Uterus (tissue), 3 donors: ENCODE measurements at regions not wholly inside any gene's neighbourhood (a gene's known extent, or its start where the extent isn't known, plus 50 kb on each side); places are given as distances from the start of the nearest gene placed in this dataset.

Experiments
- DNase-seq, 2 donors: peaks; one replicate each; pipeline ENCODE4 v3.0.0-alpha.2; 2019 to 2020
- H3K27ac ChIP-seq, 2 donors: fragments of 200-600 bp; sonication (generic); 1 replicate in 1 of 2; 2 replicates in 1 of 2; pipeline ENCODE4 v1.5.1; 2016 to 2018
- H3K27me3 ChIP-seq, 2 donors: fragments of 200-600 bp; sonication (generic); one replicate each; pipeline ENCODE4 v1.5.1; 2018 to 2019; ENCODE audit warnings: control low read depth in 1 of 2
- H3K36me3 ChIP-seq, 2 donors: fragments of 200-600 bp; sonication (generic); one replicate each; pipeline ENCODE4 v1.5.1; 2019; ENCODE audit warnings: control low read depth in 1 of 2
- H3K4me1 ChIP-seq, 2 donors: fragments of 200-600 bp; sonication (generic); one replicate each; pipeline ENCODE4 v1.5.1; 2018 to 2019; ENCODE audit warnings: control low read depth in 1 of 2
- H3K4me3 ChIP-seq, 2 donors: fragments of 200-600 bp; sonication (generic); 1 replicate in 1 of 2; 2 replicates in 1 of 2; pipeline ENCODE4 v1.5.1; 2018 to 2019; ENCODE audit warnings: mild to moderate bottlenecking in 1 of 2
- H3K9me3 ChIP-seq, 2 donors: fragments of 200-600 bp; sonication (generic); one replicate each; pipeline ENCODE4 v1.5.1; 2019; ENCODE audit warnings: control low read depth in 1 of 2
- CTCF ChIP-seq, 4 experiments: fragments of 200-600 bp in 2 of 4; fragments of 450-650 bp in 2 of 4; sonication (generic) in 2 of 4; IDR thresholded peaks; one replicate each; pipeline ENCODE4 v1.5.1; 2016 to 2019; ENCODE audit warnings: antibody characterized with exemption in 4 of 4, mild to moderate bottlenecking in 2 of 4, moderate library complexity in 1 of 4
- POLR2A ChIP-seq, 2 donors: fragments of 450-650 bp; IDR thresholded peaks; one replicate each; pipeline ENCODE4 v1.6.1; 2016; ENCODE audit warnings: antibody characterized with exemption in 2 of 2, mild to moderate bottlenecking in 1 of 2, moderate library complexity in 1 of 2
- intact Hi-C: fragments of 100-400 bp; cut with DNase I; formaldehyde crosslinking; loops from one replicate; pipeline ENCODE4 v1.15.1; 2023; ENCODE audit warnings: low total_unique reads
- donor health status: DM: yes; HTN: yes; CAD: no.

- intact Hi-C loops: no loop called here
- DNase-seq: no peak
- no peak overlapping the region for H3K4me3 ChIP-seq
- no peaks in the 10 kb centered on the region for H3K4me1 ChIP-seq
- no peak for TF ChIP-seq POLR2A (IDR thresholded peaks at IDR 0.05)
- TF ChIP-seq CTCF (IDR thresholded peaks at IDR 0.05): no peak
- H3K27me3 ChIP-seq: no peaks in the 10 kb centered on the region
- H3K27ac ChIP-seq: no peak overlapping the region
- no peaks in the 10 kb centered on the region for H3K36me3 ChIP-seq
- H3K9me3 ChIP-seq: no peaks in the 10 kb centered on the region
Observed at GRCh38 chr1:244288663-244289062, 163.0 kb downstream of the ADSS2 start.

- TF ChIP-seq CTCF (IDR thresholded peaks at IDR 0.05): no peak
- no peaks in the 10 kb centered on the region for H3K36me3 ChIP-seq
- H3K4me1 ChIP-seq: no peaks in the 10 kb centered on the region
- no peak overlapping the region for H3K4me3 ChIP-seq
- no peak overlapping the region for H3K27ac ChIP-seq
- H3K9me3 ChIP-seq: no peaks in the 10 kb centered on the region
- H3K27me3 ChIP-seq: no peaks in the 10 kb centered on the region
- intact Hi-C loops: no loop called here
- DNase-seq: no peak
Observed at GRCh38 chr1:244289991-244290785, 161.5 kb downstream of the ADSS2 start.

- DNase-seq: no peak
- Histone ChIP-seq H3K27me3 (no peaks in the 10 kb centered on the region), H3K4me1 (no peaks in the 10 kb centered on the region), H3K36me3 (no peaks in the 10 kb centered on the region), H3K27ac (no peak overlapping the region), H3K4me3 (no peak overlapping the region), H3K9me3 (no peaks in the 10 kb centered on the region)
- intact Hi-C loops: no loop called here
- no peak for TF ChIP-seq CTCF (IDR thresholded peaks at IDR 0.05)
Observed at GRCh38 chr1:244291236-244292201, 160.2 kb downstream of the ADSS2 start.

- Histone ChIP-seq H3K27me3 (no peaks in the 10 kb centered on the region), H3K9me3 (no peaks in the 10 kb centered on the region), H3K4me3 (no peak overlapping the region), H3K27ac (no peak overlapping the region), H3K4me1 (no peaks in the 10 kb centered on the region), H3K36me3 (no peaks in the 10 kb centered on the region)
- intact Hi-C loops: no loop called here
- TF ChIP-seq CTCF (IDR thresholded peaks at IDR 0.05) (no peak), POLR2A (IDR thresholded peaks at IDR 0.05) (no peak)
- DNase-seq: no peak
Observed at GRCh38 chr1:244294599-244295224, 157.0 kb downstream of the ADSS2 start.
